ENCODE measurements at regions not wholly inside any gene's neighbourhood (a gene's known extent, or its start where the extent isn't known, plus 50 kb on each side); places are given as distances from the start of the nearest gene placed in this dataset.

GRCh38 chr10:130787821-130788220 is 523.7 kb downstream of the TCERG1L start:
- H2AFZ ChIP-seq (ENCODE audit: control insufficient read depth, low read length), result no peak overlapping the region
- peaks cover 15% of the 10 kb centered on the region for H3K9me3 ChIP-seq (ENCODE audit: control insufficient read depth, low read depth, low read length)
- H3K9me1 ChIP-seq (ENCODE audit: control insufficient read depth, extremely low read depth, insufficient read depth, low read length), result no peaks in the 10 kb centered on the region
- H3K4me3 ChIP-seq (ENCODE audit: control insufficient read depth in 2 of 3, extremely low read depth in 1 of 3, insufficient read depth in 2 of 3, low read depth in 1 of 3, low read length in 3 of 3), result no peak overlapping the region
- no peak overlapping the region for H3K9ac ChIP-seq (ENCODE audit: control insufficient read depth, extremely low read depth, insufficient read depth, low read length)
- dilution Hi-C loops (cut with MboI; ENCODE audit: extremely low pct_ligation_motif_present, low sequenced_read_pairs), result no loop called here
- H3K79me2 ChIP-seq (ENCODE audit: control insufficient read depth, insufficient read depth, low read length), result no peaks in the 10 kb centered on the region
- TF ChIP-seq EZH2 (IDR thresholded peaks at IDR 0.05; ENCODE audit: low read length), result no peak
- TF ChIP-seq CTCF (optimal IDR thresholded peaks at IDR 0.05 in 1 of 3, IDR thresholded peaks at IDR 0.05 in 1 of 3, conservative IDR thresholded peaks at IDR 0.05 in 1 of 3; ENCODE audit: extremely low read depth in 1 of 3, insufficient read depth in 2 of 3, low read length in 3 of 3), result no peak
- no peak for DNase-seq (ENCODE audit: low read depth, low spot score)
- H3K27me3 ChIP-seq (ENCODE audit: control insufficient read depth, extremely low read depth, insufficient read depth, low read length), result no peaks in the 10 kb centered on the region
- no peak overlapping the region for H3K27ac ChIP-seq (ENCODE audit: control insufficient read depth, insufficient read depth, low read length)
- no peaks in the 10 kb centered on the region for H3K36me3 ChIP-seq (ENCODE audit: control insufficient read depth in 2 of 2, extremely low read depth in 1 of 2, insufficient read depth in 2 of 2, low read length in 2 of 2)
- no peak for FAIRE-seq
- H4K20me1 ChIP-seq (ENCODE audit: control insufficient read depth, extremely low read depth, insufficient read depth, low read length), result no peaks in the 10 kb centered on the region
- H3K4me2 ChIP-seq (ENCODE audit: control insufficient read depth, extremely low read depth, insufficient read depth, low read depth, low read length), result no peak overlapping the region
- no peaks in the 10 kb centered on the region for H3K4me1 ChIP-seq (ENCODE audit: control insufficient read depth, extremely low read depth, insufficient read depth, low read length)

- no peak for TF ChIP-seq CTCF (optimal IDR thresholded peaks at IDR 0.05 in 1 of 3, IDR thresholded peaks at IDR 0.05 in 1 of 3, conservative IDR thresholded peaks at IDR 0.05 in 1 of 3; ENCODE audit: extremely low read depth in 1 of 3, insufficient read depth in 2 of 3, low read length in 3 of 3)
- Histone ChIP-seq H2AFZ (ENCODE audit: control insufficient read depth, low read length) (no peak overlapping the region), H3K4me3 (ENCODE audit: control insufficient read depth in 2 of 3, extremely low read depth in 1 of 3, insufficient read depth in 2 of 3, low read depth in 1 of 3, low read length in 3 of 3) (no peak overlapping the region), H3K9me1 (ENCODE audit: control insufficient read depth, extremely low read depth, insufficient read depth, low read length) (no peaks in the 10 kb centered on the region), H3K9me3 (ENCODE audit: control insufficient read depth, low read depth, low read length) (peaks cover 15% of the 10 kb centered on the region), H3K27ac (ENCODE audit: control insufficient read depth, insufficient read depth, low read length) (no peak overlapping the region), H3K4me1 (ENCODE audit: control insufficient read depth, extremely low read depth, insufficient read depth, low read length) (no peaks in the 10 kb centered on the region), H3K27me3 (ENCODE audit: control insufficient read depth, extremely low read depth, insufficient read depth, low read length) (no peaks in the 10 kb centered on the region), H3K79me2 (ENCODE audit: control insufficient read depth, insufficient read depth, low read length) (no peaks in the 10 kb centered on the region), H3K9ac (ENCODE audit: control insufficient read depth, extremely low read depth, insufficient read depth, low read length) (no peak overlapping the region), H3K4me2 (ENCODE audit: control insufficient read depth, extremely low read depth, insufficient read depth, low read depth, low read length) (no peak overlapping the region), H4K20me1 (ENCODE audit: control insufficient read depth, extremely low read depth, insufficient read depth, low read length) (no peaks in the 10 kb centered on the region), H3K36me3 (ENCODE audit: control insufficient read depth in 2 of 2, extremely low read depth in 1 of 2, insufficient read depth in 2 of 2, low read length in 2 of 2) (no peaks in the 10 kb centered on the region)
- dilution Hi-C loops (cut with MboI; ENCODE audit: extremely low pct_ligation_motif_present, low sequenced_read_pairs), result no loop called here
- DNase-seq (ENCODE audit: low read depth, low spot score) (no peak), FAIRE-seq (no peak)
Measured at GRCh38 chr10:130790339-130790738, 521.2 kb downstream of the TCERG1L start.
